Liver (tissue), 8 donors: ENCODE measurements at regions not wholly inside any gene's neighbourhood (a gene's known extent, or its start where the extent isn't known, plus 50 kb on each side); places are given as distances from the start of the nearest gene placed in this dataset.

Experiments
- DNase-seq: peaks from one replicate; pipeline ENCODE4 v3.0.0-alpha.2; 2017; ENCODE audit warnings: low spot score
- H3K27ac ChIP-seq, 2 donors: one replicate each; pipeline ENCODE4 v1.7.0; 2013; ENCODE audit warnings: inconsistent platforms in 2 of 2, low read length in 2 of 2, control low read depth in 1 of 2, low read depth in 1 of 2, mild to moderate bottlenecking in 1 of 2
- H3K27me3 ChIP-seq, 4 donors: one replicate each; pipeline versions ENCODE4 v1.6.1 to v1.7.0; 2013; ENCODE audit warnings: low read length in 3 of 4, inconsistent platforms in 1 of 4, mild to moderate bottlenecking in 1 of 4, moderate library complexity in 1 of 4; ENCODE audit not compliant: control insufficient read depth in 4 of 4, insufficient read depth in 4 of 4
- H3K36me3 ChIP-seq, 4 donors: one replicate each; pipeline versions ENCODE4 v1.6.1 to v1.7.0; 2013; ENCODE audit warnings: low read length in 3 of 4, mild to moderate bottlenecking in 3 of 4, low read depth in 1 of 4, moderate library complexity in 1 of 4; ENCODE audit not compliant: control insufficient read depth in 4 of 4, insufficient read depth in 3 of 4
- H3K4me1 ChIP-seq, 4 donors: one replicate each; pipeline versions ENCODE4 v1.6.1 to v1.7.0; 2013; ENCODE audit warnings: low read length in 3 of 4, mild to moderate bottlenecking in 3 of 4, moderate library complexity in 1 of 4; ENCODE audit not compliant: control insufficient read depth in 4 of 4, insufficient read depth in 4 of 4
- H3K4me3 ChIP-seq, 3 donors: one replicate each; pipeline versions ENCODE4 v1.6.1 to v1.7.0; 2013; ENCODE audit warnings: low read length in 3 of 3, control low read depth in 1 of 3, low read depth in 1 of 3, mild to moderate bottlenecking in 1 of 3
- H3K9ac ChIP-seq, 2 donors: one replicate each; pipeline ENCODE4 v1.7.0; 2013; ENCODE audit warnings: low read length in 2 of 2, mild to moderate bottlenecking in 2 of 2, moderate library complexity in 2 of 2, control low read depth in 1 of 2, low read depth in 1 of 2
- H3K9me3 ChIP-seq, 4 donors: one replicate each; pipeline versions ENCODE4 v1.6.1 to v1.7.0; 2013; ENCODE audit warnings: low read length in 3 of 4; ENCODE audit not compliant: control insufficient read depth in 4 of 4
- ATF3 ChIP-seq: IDR thresholded peaks from 2 replicates; pipeline ENCODE4 v1.6.1; 2016; ENCODE audit warnings: antibody characterized with exemption
- EGR1 ChIP-seq, 2 donors: IDR thresholded peaks; 2 replicates each; pipeline ENCODE4 v1.6.1; 2016 to 2018; ENCODE audit warnings: antibody characterized with exemption in 2 of 2, low read depth in 2 of 2
- FOXA1 ChIP-seq: IDR thresholded peaks from 2 replicates; pipeline ENCODE4 v1.6.1; 2016; ENCODE audit warnings: antibody characterized with exemption
- FOXA2 ChIP-seq: IDR thresholded peaks from 2 replicates; pipeline ENCODE4 v1.6.1; 2016; ENCODE audit warnings: antibody characterized with exemption
- GABPA ChIP-seq, 2 donors: IDR thresholded peaks in 1 of 2; conservative IDR thresholded peaks in 1 of 2; 2 replicates each; pipeline ENCODE4 v1.6.1; 2016; ENCODE audit warnings: antibody characterized with exemption in 2 of 2, mild to moderate bottlenecking in 1 of 2, moderate library complexity in 1 of 2
- HNF4A ChIP-seq, 2 donors: conservative IDR thresholded peaks; 2 replicates each; pipeline ENCODE4 v1.6.1; 2016; ENCODE audit warnings: antibody characterized with exemption in 2 of 2, mild to moderate bottlenecking in 2 of 2
- HNF4G ChIP-seq: IDR thresholded peaks from 2 replicates; pipeline ENCODE4 v1.6.1; 2016; ENCODE audit warnings: antibody characterized with exemption
- JUND ChIP-seq, 2 donors: IDR thresholded peaks; 2 replicates each; pipeline ENCODE4 v1.6.1; 2016; ENCODE audit warnings: antibody characterized with exemption in 2 of 2
- MAX ChIP-seq: IDR thresholded peaks from 2 replicates; pipeline ENCODE4 v1.6.1; 2016; ENCODE audit warnings: antibody characterized with exemption
- NR2F2 ChIP-seq: IDR thresholded peaks from 2 replicates; pipeline ENCODE4 v1.6.1; 2016; ENCODE audit warnings: antibody characterized with exemption
- RAD21 ChIP-seq, 2 donors: IDR thresholded peaks; 2 replicates each; pipeline ENCODE4 v1.6.1; 2016; ENCODE audit warnings: antibody characterized with exemption in 2 of 2, mild to moderate bottlenecking in 2 of 2
- RXRA ChIP-seq, 2 donors: IDR thresholded peaks; 2 replicates each; pipeline ENCODE4 v1.6.1; 2017 to 2018; ENCODE audit warnings: antibody characterized with exemption in 2 of 2, mild to moderate bottlenecking in 1 of 2
- SP1 ChIP-seq: IDR thresholded peaks from 2 replicates; pipeline ENCODE4 v1.6.1; 2018; ENCODE audit warnings: antibody characterized with exemption, mild to moderate bottlenecking
- TAF1 ChIP-seq: conservative IDR thresholded peaks from 2 replicates; pipeline ENCODE4 v1.6.1; 2016; ENCODE audit warnings: antibody characterized with exemption, mild to moderate bottlenecking
- YY1 ChIP-seq: IDR thresholded peaks from 2 replicates; pipeline ENCODE4 v1.6.1; 2016; ENCODE audit warnings: antibody characterized with exemption, mild to moderate bottlenecking
- WGBS: extraction: QIAGEN DNeasy Blood & Tissue Kit; methylation state at CpG from one replicate; pipeline ENCODE4 v1.1.7; 2013; 5-methylcytosine and 5-hydroxymethylcytosine counted together
- TF ChIP-seq, protein P1 (sequence below): IDR thresholded peaks from 2 replicates; pipeline ENCODE4 v1.6.1; 2016; ENCODE audit warnings: antibody characterized with exemption
- TF ChIP-seq, protein P2 (sequence below): IDR thresholded peaks from 2 replicates; pipeline ENCODE4 v1.6.1; 2016; ENCODE audit warnings: antibody characterized with exemption, mild to moderate bottlenecking
- TF ChIP-seq, protein P3 (sequence below): fragments of 150-350 bp; IDR thresholded peaks from 2 replicates; pipeline ENCODE4 v1.5.1; 2017; ENCODE audit warnings: improper control_type of control experiment, low read depth, low read length; ENCODE audit not compliant: missing input control
- donor health status: healthy.
- donor health status: healthy.
- donor health status: healthy.
- donor health status: healthy.
- donor health status: healthy.

DNA sequence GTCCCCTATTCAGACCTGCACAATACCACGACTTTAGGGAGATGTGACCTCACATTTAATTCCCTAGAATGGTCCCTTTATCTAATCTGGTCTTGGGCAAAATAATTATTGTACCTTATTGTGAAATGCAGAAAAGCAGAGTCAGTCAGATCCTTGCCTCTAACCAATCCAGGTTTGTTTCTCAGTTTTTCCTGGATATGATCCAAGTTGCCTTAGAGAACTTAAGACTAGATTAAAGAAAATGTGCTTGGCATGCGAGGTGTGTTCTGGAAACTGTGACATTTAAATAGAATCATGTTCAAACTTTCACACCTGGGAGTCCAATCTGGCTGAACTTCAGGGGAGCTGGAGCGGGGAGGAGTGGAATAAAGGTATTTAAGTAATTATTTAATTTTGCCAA, 696.2 kb downstream of the DNAH5 start:
- no peak overlapping the region for H3K27ac ChIP-seq
- no peaks in the 10 kb centered on the region for H3K4me1 ChIP-seq
- no peaks in the 10 kb centered on the region for H3K36me3 ChIP-seq
- H3K27me3 ChIP-seq, result no peaks in the 10 kb centered on the region
- no peak for DNase-seq
- WGBS, result 70% methylated on average over 3 of the region's 3 CpGs
- no peaks in the 10 kb centered on the region for H3K9me3 ChIP-seq
- no peak overlapping the region for H3K4me3 ChIP-seq
- H3K9ac ChIP-seq, result no peak overlapping the region
- TF ChIP-seq RAD21 (IDR thresholded peaks at IDR 0.05) (no peak), TAF1 (no peak), EGR1 (IDR thresholded peaks at IDR 0.05; ENCODE audit: low read depth in 2 of 2) (no peak), FOXA2 (no peak), RXRA (IDR thresholded peaks at IDR 0.05) (no peak), ATF3 (no peak), MAX (no peak), JUND (IDR thresholded peaks at IDR 0.05) (no peak), NR2F2 (no peak), SP1 (no peak), HNF4A (conservative IDR thresholded peaks at IDR 0.05) (no peak)
- TF ChIP-seq, protein P1, sequence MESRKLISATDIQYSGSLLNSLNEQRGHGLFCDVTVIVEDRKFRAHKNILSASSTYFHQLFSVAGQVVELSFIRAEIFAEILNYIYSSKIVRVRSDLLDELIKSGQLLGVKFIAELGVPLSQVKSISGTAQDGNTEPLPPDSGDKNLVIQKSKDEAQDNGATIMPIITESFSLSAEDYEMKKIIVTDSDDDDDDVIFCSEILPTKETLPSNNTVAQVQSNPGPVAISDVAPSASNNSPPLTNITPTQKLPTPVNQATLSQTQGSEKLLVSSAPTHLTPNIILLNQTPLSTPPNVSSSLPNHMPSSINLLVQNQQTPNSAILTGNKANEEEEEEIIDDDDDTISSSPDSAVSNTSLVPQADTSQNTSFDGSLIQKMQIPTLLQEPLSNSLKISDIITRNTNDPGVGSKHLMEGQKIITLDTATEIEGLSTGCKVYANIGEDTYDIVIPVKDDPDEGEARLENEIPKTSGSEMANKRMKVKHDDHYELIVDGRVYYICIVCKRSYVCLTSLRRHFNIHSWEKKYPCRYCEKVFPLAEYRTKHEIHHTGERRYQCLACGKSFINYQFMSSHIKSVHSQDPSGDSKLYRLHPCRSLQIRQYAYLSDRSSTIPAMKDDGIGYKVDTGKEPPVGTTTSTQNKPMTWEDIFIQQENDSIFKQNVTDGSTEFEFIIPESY, result no peak

GRCh38 chr5:13246053-13246452, 698.4 kb downstream of the DNAH5 start:
- Histone ChIP-seq H3K9ac (no peak overlapping the region), H3K9me3 (no peaks in the 10 kb centered on the region), H3K4me1 (no peaks in the 10 kb centered on the region), H3K36me3 (no peaks in the 10 kb centered on the region), H3K27ac (no peak overlapping the region), H3K27me3 (no peaks in the 10 kb centered on the region), H3K4me3 (no peak overlapping the region)
- no peak for TF ChIP-seq YY1
- TF ChIP-seq NR2F2, result no peak
- no peak for TF ChIP-seq MAX
- no peak for TF ChIP-seq GABPA (IDR thresholded peaks at IDR 0.05 in 1 of 2, conservative IDR thresholded peaks at IDR 0.05 in 1 of 2)
- TF ChIP-seq, protein P2, sequence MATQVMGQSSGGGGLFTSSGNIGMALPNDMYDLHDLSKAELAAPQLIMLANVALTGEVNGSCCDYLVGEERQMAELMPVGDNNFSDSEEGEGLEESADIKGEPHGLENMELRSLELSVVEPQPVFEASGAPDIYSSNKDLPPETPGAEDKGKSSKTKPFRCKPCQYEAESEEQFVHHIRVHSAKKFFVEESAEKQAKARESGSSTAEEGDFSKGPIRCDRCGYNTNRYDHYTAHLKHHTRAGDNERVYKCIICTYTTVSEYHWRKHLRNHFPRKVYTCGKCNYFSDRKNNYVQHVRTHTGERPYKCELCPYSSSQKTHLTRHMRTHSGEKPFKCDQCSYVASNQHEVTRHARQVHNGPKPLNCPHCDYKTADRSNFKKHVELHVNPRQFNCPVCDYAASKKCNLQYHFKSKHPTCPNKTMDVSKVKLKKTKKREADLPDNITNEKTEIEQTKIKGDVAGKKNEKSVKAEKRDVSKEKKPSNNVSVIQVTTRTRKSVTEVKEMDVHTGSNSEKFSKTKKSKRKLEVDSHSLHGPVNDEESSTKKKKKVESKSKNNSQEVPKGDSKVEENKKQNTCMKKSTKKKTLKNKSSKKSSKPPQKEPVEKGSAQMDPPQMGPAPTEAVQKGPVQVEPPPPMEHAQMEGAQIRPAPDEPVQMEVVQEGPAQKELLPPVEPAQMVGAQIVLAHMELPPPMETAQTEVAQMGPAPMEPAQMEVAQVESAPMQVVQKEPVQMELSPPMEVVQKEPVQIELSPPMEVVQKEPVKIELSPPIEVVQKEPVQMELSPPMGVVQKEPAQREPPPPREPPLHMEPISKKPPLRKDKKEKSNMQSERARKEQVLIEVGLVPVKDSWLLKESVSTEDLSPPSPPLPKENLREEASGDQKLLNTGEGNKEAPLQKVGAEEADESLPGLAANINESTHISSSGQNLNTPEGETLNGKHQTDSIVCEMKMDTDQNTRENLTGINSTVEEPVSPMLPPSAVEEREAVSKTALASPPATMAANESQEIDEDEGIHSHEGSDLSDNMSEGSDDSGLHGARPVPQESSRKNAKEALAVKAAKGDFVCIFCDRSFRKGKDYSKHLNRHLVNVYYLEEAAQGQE, result no peak
- no peak for TF ChIP-seq JUND (IDR thresholded peaks at IDR 0.05)
- no peak for TF ChIP-seq ATF3
- TF ChIP-seq HNF4G, result no peak
- no peak for TF ChIP-seq FOXA2
- no peak for TF ChIP-seq SP1
- TF ChIP-seq, protein P3, sequence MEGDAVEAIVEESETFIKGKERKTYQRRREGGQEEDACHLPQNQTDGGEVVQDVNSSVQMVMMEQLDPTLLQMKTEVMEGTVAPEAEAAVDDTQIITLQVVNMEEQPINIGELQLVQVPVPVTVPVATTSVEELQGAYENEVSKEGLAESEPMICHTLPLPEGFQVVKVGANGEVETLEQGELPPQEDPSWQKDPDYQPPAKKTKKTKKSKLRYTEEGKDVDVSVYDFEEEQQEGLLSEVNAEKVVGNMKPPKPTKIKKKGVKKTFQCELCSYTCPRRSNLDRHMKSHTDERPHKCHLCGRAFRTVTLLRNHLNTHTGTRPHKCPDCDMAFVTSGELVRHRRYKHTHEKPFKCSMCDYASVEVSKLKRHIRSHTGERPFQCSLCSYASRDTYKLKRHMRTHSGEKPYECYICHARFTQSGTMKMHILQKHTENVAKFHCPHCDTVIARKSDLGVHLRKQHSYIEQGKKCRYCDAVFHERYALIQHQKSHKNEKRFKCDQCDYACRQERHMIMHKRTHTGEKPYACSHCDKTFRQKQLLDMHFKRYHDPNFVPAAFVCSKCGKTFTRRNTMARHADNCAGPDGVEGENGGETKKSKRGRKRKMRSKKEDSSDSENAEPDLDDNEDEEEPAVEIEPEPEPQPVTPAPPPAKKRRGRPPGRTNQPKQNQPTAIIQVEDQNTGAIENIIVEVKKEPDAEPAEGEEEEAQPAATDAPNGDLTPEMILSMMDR, result no peak
- TF ChIP-seq FOXA1, result no peak
- no peak for TF ChIP-seq HNF4A (conservative IDR thresholded peaks at IDR 0.05)
- TF ChIP-seq RXRA (IDR thresholded peaks at IDR 0.05), result no peak
- TF ChIP-seq, protein P1, result no peak
- TF ChIP-seq TAF1, result no peak
- TF ChIP-seq RAD21 (IDR thresholded peaks at IDR 0.05), result no peak
- no peak for TF ChIP-seq EGR1 (IDR thresholded peaks at IDR 0.05; ENCODE audit: low read depth in 2 of 2)
- no peak for DNase-seq
- 82% methylated on average over 5 of the region's 5 CpGs for WGBS
